ENCODE measurements at regions not wholly inside any gene's neighbourhood (a gene's known extent, or its start where the extent isn't known, plus 50 kb on each side); places are given as distances from the start of the nearest gene placed in this dataset.

DNA sequence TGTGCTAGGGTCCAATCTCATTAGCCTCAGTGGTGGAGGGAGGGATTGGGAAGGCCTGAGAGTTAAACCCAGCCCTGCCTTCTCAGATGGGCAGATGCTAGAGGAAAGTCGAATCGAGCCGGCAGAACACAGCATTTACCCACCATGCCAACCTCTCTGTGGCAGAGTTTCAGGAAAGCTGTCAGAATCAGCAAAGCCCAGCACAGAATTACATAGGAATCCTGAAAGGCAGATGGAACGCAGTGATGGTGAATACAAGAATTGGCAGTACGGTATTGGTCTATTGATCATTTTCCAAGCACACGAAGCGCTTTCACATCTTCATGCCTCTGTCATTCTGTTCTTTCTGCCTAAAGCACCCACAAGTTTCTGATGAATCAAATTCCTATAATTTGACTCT, 417.7 kb upstream of the RBMS3 start:
- TF ChIP-seq, protein P1, sequence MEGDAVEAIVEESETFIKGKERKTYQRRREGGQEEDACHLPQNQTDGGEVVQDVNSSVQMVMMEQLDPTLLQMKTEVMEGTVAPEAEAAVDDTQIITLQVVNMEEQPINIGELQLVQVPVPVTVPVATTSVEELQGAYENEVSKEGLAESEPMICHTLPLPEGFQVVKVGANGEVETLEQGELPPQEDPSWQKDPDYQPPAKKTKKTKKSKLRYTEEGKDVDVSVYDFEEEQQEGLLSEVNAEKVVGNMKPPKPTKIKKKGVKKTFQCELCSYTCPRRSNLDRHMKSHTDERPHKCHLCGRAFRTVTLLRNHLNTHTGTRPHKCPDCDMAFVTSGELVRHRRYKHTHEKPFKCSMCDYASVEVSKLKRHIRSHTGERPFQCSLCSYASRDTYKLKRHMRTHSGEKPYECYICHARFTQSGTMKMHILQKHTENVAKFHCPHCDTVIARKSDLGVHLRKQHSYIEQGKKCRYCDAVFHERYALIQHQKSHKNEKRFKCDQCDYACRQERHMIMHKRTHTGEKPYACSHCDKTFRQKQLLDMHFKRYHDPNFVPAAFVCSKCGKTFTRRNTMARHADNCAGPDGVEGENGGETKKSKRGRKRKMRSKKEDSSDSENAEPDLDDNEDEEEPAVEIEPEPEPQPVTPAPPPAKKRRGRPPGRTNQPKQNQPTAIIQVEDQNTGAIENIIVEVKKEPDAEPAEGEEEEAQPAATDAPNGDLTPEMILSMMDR (IDR thresholded peaks at IDR 0.05): no peak
- TF ChIP-seq POLR2A (IDR thresholded peaks at IDR 0.05): no peak

All from heart left ventricle (tissue), 13 donors.